ENCODE measurements at regions not wholly inside any gene's neighbourhood (a gene's known extent, or its start where the extent isn't known, plus 50 kb on each side); places are given as distances from the start of the nearest gene placed in this dataset.

DNA sequence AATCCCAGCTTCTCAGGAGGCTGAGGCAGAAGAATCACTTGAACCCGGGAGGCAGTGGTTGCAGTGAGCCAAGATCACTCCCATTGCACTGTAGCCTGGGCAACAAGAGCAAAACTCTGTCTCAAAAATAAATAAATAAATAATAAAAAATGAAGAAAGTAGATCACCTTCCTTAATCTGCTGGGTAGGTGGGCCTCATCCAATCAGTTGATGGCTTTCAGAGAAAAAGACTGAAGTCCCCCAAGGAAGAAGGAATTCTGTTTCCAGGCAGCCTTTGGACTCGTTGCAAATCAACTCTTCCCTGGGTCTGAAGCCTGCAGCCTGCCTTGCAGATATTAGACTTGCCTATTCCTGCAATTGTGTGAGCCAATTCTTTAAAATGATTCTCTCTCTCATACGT lies 136.5 kb downstream of the TFCP2L1 start:
- H3K9me3 ChIP-seq, result no peaks in the 10 kb centered on the region
- no peaks in the 10 kb centered on the region for H3K36me3 ChIP-seq
- no peaks in the 10 kb centered on the region for H3K27me3 ChIP-seq
- 69 to 82% (median 76%) methylated on average over 3 of the region's 3 CpGs for WGBS, 5 donors
- no peak for DNase-seq
- intact Hi-C loops (cut with DNase I; ENCODE audit: low total_unique reads), result no loop called here
- no peak overlapping the region for H3K27ac ChIP-seq
- no peak for TF ChIP-seq POLR2AphosphoS5 (IDR thresholded peaks at IDR 0.05)
- no peak for TF ChIP-seq POLR2A (IDR thresholded peaks at IDR 0.05)
- H3K4me3 ChIP-seq, result no peak overlapping the region
- peaks cover 0 to 14% (median 8%) of the 10 kb centered on the region in 4 donors for H3K4me1 ChIP-seq

DNA sequence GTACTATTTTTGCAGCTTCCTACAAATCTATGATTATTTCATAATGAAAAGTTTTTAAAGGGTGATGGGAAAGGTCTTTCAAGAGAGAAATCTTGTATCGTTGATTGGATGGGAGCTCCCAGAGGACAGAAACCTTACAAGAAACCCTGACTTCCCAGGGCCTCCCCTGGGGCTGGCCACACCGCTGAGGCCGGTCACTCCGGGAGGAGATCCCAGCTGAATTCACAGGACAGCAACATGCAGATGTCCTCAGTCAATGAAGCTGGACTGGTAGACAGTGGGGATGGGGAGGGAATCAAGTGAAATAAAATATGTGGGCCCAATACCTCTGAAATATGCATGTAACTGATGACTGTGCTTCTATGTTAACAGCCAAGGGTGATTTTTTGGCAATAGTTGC lies 135.6 kb downstream of the TFCP2L1 start:
- intact Hi-C loops (cut with DNase I; ENCODE audit: low total_unique reads), result no loop called here
- H3K27me3 ChIP-seq, result no peaks in the 10 kb centered on the region
- peaks cover 0 to 14% (median 8%) of the 10 kb centered on the region in 4 donors for H3K4me1 ChIP-seq
- H3K27ac ChIP-seq, result no peak overlapping the region
- H3K4me3 ChIP-seq, result no peak overlapping the region
- H3K9me3 ChIP-seq, result no peaks in the 10 kb centered on the region
- WGBS, 5 donors, result 82 to 93% (median 90%) methylated on average over 4 of the region's 4 CpGs
- no peak for DNase-seq
- H3K36me3 ChIP-seq, result no peaks in the 10 kb centered on the region
- no peak for TF ChIP-seq POLR2A (IDR thresholded peaks at IDR 0.05)
- no peak for TF ChIP-seq EP300 (IDR thresholded peaks at IDR 0.05)
- TF ChIP-seq, protein P1, sequence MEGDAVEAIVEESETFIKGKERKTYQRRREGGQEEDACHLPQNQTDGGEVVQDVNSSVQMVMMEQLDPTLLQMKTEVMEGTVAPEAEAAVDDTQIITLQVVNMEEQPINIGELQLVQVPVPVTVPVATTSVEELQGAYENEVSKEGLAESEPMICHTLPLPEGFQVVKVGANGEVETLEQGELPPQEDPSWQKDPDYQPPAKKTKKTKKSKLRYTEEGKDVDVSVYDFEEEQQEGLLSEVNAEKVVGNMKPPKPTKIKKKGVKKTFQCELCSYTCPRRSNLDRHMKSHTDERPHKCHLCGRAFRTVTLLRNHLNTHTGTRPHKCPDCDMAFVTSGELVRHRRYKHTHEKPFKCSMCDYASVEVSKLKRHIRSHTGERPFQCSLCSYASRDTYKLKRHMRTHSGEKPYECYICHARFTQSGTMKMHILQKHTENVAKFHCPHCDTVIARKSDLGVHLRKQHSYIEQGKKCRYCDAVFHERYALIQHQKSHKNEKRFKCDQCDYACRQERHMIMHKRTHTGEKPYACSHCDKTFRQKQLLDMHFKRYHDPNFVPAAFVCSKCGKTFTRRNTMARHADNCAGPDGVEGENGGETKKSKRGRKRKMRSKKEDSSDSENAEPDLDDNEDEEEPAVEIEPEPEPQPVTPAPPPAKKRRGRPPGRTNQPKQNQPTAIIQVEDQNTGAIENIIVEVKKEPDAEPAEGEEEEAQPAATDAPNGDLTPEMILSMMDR (IDR thresholded peaks at IDR 0.05), result no peak
- TF ChIP-seq POLR2AphosphoS5 (IDR thresholded peaks at IDR 0.05), result no peak

DNA sequence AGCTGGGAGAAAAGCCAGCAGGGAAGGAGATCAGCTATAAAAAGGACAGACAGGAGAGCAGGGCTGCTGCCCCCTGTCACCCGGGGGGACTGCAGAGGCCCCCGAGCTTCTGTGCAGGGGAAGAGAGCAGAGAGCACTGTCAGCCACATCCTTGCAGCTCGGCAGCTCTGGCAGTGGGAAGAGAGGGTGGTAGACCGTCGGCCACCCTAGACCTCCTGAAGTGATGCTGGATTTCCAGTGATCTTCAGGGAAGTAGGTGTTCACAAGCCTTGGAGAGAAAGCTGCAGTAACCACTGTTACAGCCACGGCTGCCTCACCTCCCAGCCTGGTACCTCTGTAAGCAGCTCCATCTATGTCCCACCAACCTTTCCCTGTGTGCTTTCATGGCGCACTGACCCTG lies 134.9 kb downstream of the TFCP2L1 start:
- Histone ChIP-seq H3K27me3 (no peaks in the 10 kb centered on the region), H3K4me1 (peaks cover 5 to 20% (median 10%) of the 10 kb centered on the region in 4 donors), H3K9me3 (no peaks in the 10 kb centered on the region), H3K4me3 (no peak overlapping the region), H3K36me3 (no peaks in the 10 kb centered on the region), H3K27ac (no peak overlapping the region)
- TF ChIP-seq POLR2A (IDR thresholded peaks at IDR 0.05) (no peak), EP300 (IDR thresholded peaks at IDR 0.05) (no peak), POLR2AphosphoS5 (IDR thresholded peaks at IDR 0.05) (no peak)
- TF ChIP-seq, protein P1 (IDR thresholded peaks at IDR 0.05), result no peak
- DNase-seq, result no peak
- 70 to 84% (median 84%) methylated on average over 6 to 7 of the region's 7 CpGs for WGBS, 5 donors
- intact Hi-C loops (cut with DNase I; ENCODE audit: low total_unique reads), result no loop called here

DNA sequence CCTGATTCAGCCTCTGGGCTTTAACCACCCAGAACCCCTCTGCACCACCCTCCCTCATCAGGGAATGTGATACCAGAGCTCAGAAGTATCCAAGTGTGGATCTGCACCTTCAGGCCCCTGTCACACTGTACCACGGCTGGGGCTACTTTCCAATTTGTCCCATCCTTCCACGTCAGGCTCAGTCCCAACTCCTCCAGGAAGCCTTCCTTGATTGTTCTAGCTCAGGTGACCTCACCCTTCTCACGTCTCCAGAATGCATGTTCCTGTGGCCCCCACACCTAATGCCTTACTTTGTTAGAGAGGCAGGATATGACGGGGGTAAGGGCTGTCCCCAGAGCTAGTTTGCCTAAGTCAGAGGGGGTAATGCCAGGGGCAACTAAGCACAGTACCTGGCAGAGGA lies 134.3 kb downstream of the TFCP2L1 start:
- Histone ChIP-seq H3K9me3 (no peaks in the 10 kb centered on the region), H3K36me3 (no peaks in the 10 kb centered on the region), H3K27me3 (no peaks in the 10 kb centered on the region), H3K4me1 (peaks cover 8 to 21% (median 11%) of the 10 kb centered on the region in 4 donors), H3K27ac (peak overlapping the region in 1 of 5 donors; percentile 60), H3K4me3 (no peak overlapping the region)
- no peak for DNase-seq
- intact Hi-C loops (cut with DNase I; ENCODE audit: low total_unique reads), result no loop called here
- TF ChIP-seq, protein P1 (IDR thresholded peaks at IDR 0.05), result no peak
- TF ChIP-seq EP300 (IDR thresholded peaks at IDR 0.05) (no peak), POLR2AphosphoS5 (IDR thresholded peaks at IDR 0.05) (no peak), POLR2A (IDR thresholded peaks at IDR 0.05) (no peak)
- whole genome bisulfite sequencing, 5 donors, result 77 to 86% (median 82%) methylated on average over 4 of the region's 4 CpGs

DNA sequence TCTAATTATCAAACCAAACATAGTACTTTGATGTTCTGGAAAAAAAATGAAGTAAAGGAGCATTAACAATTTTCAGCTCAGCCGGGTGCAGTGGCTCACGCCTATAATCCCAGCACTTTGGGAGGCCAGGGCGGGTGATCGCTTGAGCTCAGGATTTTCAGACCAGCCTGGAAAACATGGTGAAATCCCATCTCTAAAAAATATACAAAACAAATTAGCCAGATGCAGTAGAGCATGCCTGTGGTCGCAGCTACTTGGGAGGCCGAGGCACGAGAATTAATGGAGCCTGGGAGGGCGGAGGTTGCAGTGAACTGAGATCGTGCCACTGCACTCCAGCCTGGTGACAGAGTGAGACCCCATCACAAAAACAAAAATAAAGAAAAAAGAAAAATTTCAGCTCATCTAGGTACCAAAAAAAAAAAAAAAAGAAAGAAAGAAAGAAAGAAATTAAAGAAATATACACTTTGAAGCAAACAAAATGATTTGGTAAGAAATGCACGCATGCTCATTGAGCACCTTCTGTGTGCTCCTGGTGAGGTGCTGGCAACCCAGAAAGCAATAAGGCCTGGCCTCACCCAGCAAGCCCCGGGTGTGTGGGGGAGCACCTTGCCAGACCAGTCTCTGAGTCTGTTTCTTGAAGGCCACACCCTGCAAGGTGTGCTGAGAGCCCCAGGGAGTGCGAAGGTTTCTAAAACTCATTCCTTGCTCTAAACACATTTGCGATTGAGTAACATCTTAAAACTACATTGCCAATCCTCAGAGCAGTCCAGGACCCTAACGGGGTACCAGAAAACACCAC lies 133.5 kb downstream of the TFCP2L1 start:
- Histone ChIP-seq H3K4me1 (peaks cover 10 to 24% (median 13%) of the 10 kb centered on the region in 4 donors), H3K36me3 (no peaks in the 10 kb centered on the region), H3K9me3 (peaks cover 0 to 2% (median under 1%) of the 10 kb centered on the region in 4 donors), H3K27me3 (no peaks in the 10 kb centered on the region), H3K27ac (peak overlapping the region; percentile 54 to 68 (median 61)), H3K4me3 (no peak overlapping the region)
- peak; percentile 85 to 90 for DNase-seq
- intact Hi-C loops (cut with DNase I; ENCODE audit: low total_unique reads), result no loop called here
- TF ChIP-seq, protein P1 (IDR thresholded peaks at IDR 0.05), result no peak
- TF ChIP-seq POLR2AphosphoS5 (IDR thresholded peaks at IDR 0.05) (peak in 2 of 3 donors; percentile 9 to 42), POLR2A (IDR thresholded peaks at IDR 0.05) (no peak), EP300 (IDR thresholded peaks at IDR 0.05) (no peak)
- 46 to 57% (median 56%) methylated on average over 14 of the region's 14 CpGs for WGBS, 5 donors

Measured in stomach (tissue), 8 donors.